IMR-90 (cell line): ENCODE measurements at regions not wholly inside any gene's neighbourhood (a gene's known extent, or its start where the extent isn't known, plus 50 kb on each side); places are given as distances from the start of the nearest gene placed in this dataset.

ENCODE experiments used
- CHD1 ChIP-seq: IDR thresholded peaks from 2 replicates; pipeline ENCODE4 v1.6.1; 2012; ENCODE audit warnings: low read depth, low read length, improper control_type of control experiment
- CTCF ChIP-seq: conservative IDR thresholded peaks from 2 replicates; pipeline ENCODE4 v1.5.1; 2012; ENCODE audit warnings: mild to moderate bottlenecking, low read depth, low read length, improper control_type of control experiment
- ELK1 ChIP-seq: fragments of 150-350 bp; IDR thresholded peaks from 2 replicates; pipeline ENCODE4 v1.6.1; 2016; ENCODE audit warnings: low read depth, mild to moderate bottlenecking, low read length, moderate library complexity, borderline replicate concordance
- MAFK ChIP-seq: IDR thresholded peaks from 2 replicates; pipeline ENCODE4 v1.6.1; 2012; ENCODE audit warnings: low read depth, low read length, improper control_type of control experiment
- POLR2A ChIP-seq: IDR thresholded peaks from 2 replicates; pipeline ENCODE4 v1.6.1; 2012; ENCODE audit warnings: mild to moderate bottlenecking, low read depth, low read length
- RAD21 ChIP-seq: IDR thresholded peaks from 2 replicates; pipeline ENCODE4 v1.6.1; 2012; ENCODE audit warnings: low read length, improper control_type of control experiment
- RCOR1 ChIP-seq: IDR thresholded peaks from 2 replicates; pipeline ENCODE4 v1.6.1; 2012; ENCODE audit warnings: mild to moderate bottlenecking, low read length, improper control_type of control experiment; ENCODE audit not compliant: insufficient replicate concordance
- RFX5 ChIP-seq: IDR thresholded peaks from 2 replicates; pipeline ENCODE4 v1.8.0; 2012; ENCODE audit warnings: low read depth, mild to moderate bottlenecking, low read length, moderate library complexity
- SMC3 ChIP-seq: fragments of 150-350 bp; IDR thresholded peaks from 2 replicates; pipeline ENCODE4 v1.6.1; 2016; ENCODE audit warnings: low read depth, mild to moderate bottlenecking, antibody characterized with exemption, low read length, moderate library complexity
- USF2 ChIP-seq: fragments of 150-350 bp; IDR thresholded peaks from 2 replicates; pipeline ENCODE4 v1.6.1; 2017; ENCODE audit warnings: mild to moderate bottlenecking, antibody characterized with exemption, low read length, low read depth

- TF ChIP-seq CTCF (no peak), RFX5 (no peak), POLR2A (no peak), RAD21 (no peak), RCOR1 (no peak), CHD1 (no peak), USF2 (no peak), MAFK (no peak), SMC3 (no peak), ELK1 (no peak)
Measured at GRCh38 chr17:63132459-63132911, 166.4 kb downstream of the TANC2 start.
